ENCODE measurements at regions not wholly inside any gene's neighbourhood (a gene's known extent, or its start where the extent isn't known, plus 50 kb on each side); places are given as distances from the start of the nearest gene placed in this dataset.

- POLR2A ChIA-PET, result no interaction called here
- Mint-ChIP-seq H3K9me3 (peaks cover 0 to 2% (median 0%) of the 10 kb centered on the region in 9 donors), H3K4me3 (no peak overlapping the region), H3K27me3 (no peaks in the 10 kb centered on the region), H3K4me1 (peaks cover 0 to 7% (median 2%) of the 10 kb centered on the region in 4 donors), H3K27ac (no peak overlapping the region), H3K36me3 (no peaks in the 10 kb centered on the region)
- no peak for DNase-seq
- no peak for ATAC-seq
Measured at GRCh38 chr7:21367081-21367480, 60.8 kb upstream of the SP4 start.

GRCh38 chr7:21367537-21367936 lies 60.3 kb upstream of the SP4 start:
- DNase-seq, result no peak
- no peak for ATAC-seq
- POLR2A ChIA-PET, result no interaction called here
- peaks cover 0 to 2% (median 0%) of the 10 kb centered on the region in 9 donors for H3K9me3 Mint-ChIP-seq
- H3K27ac Mint-ChIP-seq, result no peak overlapping the region
- H3K4me3 Mint-ChIP-seq, result no peak overlapping the region
- peaks cover 0 to 7% (median 1%) of the 10 kb centered on the region in 4 donors for H3K4me1 Mint-ChIP-seq
- no peaks in the 10 kb centered on the region for H3K27me3 Mint-ChIP-seq
- H3K36me3 Mint-ChIP-seq, result no peaks in the 10 kb centered on the region

GRCh38 chr7:21368317-21368716 lies 59.6 kb upstream of the SP4 start:
- POLR2A ChIA-PET, result no interaction called here
- Mint-ChIP-seq H3K4me1 (peaks cover 0 to 7% (median 1%) of the 10 kb centered on the region in 4 donors), H3K36me3 (peaks cover 0 to 4% (median 4%) of the 10 kb centered on the region in 3 donors), H3K9me3 (peaks cover 0 to 4% (median 0%) of the 10 kb centered on the region in 9 donors), H3K4me3 (no peak overlapping the region), H3K27ac (no peak overlapping the region), H3K27me3 (no peaks in the 10 kb centered on the region)
- ATAC-seq (no peak), DNase-seq (no peak)

- H3K4me1 Mint-ChIP-seq, result peaks cover 0 to 7% (median 1%) of the 10 kb centered on the region in 4 donors
- H3K4me3 Mint-ChIP-seq, result no peak overlapping the region
- POLR2A ChIA-PET, result no interaction called here
- DNase-seq (no peak), ATAC-seq (no peak)
- peaks cover 0 to 4% (median 0%) of the 10 kb centered on the region in 9 donors for H3K9me3 Mint-ChIP-seq
- H3K27me3 Mint-ChIP-seq, result no peaks in the 10 kb centered on the region
- H3K27ac Mint-ChIP-seq, result no peak overlapping the region
- peaks cover 0 to 4% (median 4%) of the 10 kb centered on the region in 3 donors for H3K36me3 Mint-ChIP-seq
Measured at GRCh38 chr7:21370283-21370982, 57.5 kb upstream of the SP4 start.

- Mint-ChIP-seq H3K9me3 (peaks cover 0 to 6% (median 0%) of the 10 kb centered on the region in 9 donors), H3K36me3 (peaks cover 0 to 5% (median 4%) of the 10 kb centered on the region in 3 donors), H3K27me3 (no peaks in the 10 kb centered on the region), H3K27ac (no peak overlapping the region), H3K4me3 (no peak overlapping the region), H3K4me1 (peaks cover 0 to 5% (median 1%) of the 10 kb centered on the region in 4 donors)
- POLR2A ChIA-PET, result no interaction called here
- DNase-seq (no peak), ATAC-seq (no peak)
Measured at GRCh38 chr7:21371360-21371759, 56.5 kb upstream of the SP4 start.

GRCh38 chr7:21373031-21373430 lies 54.9 kb upstream of the SP4 start:
- POLR2A ChIA-PET, result no interaction called here

GRCh38 chr7:21374134-21374533 lies 53.7 kb upstream of the SP4 start:
- H3K9me3 Mint-ChIP-seq, result peaks cover 4 to 26% (median 14%) of the 10 kb centered on the region in 9 donors
- H3K27ac Mint-ChIP-seq, result no peak overlapping the region
- no peak overlapping the region for H3K4me3 Mint-ChIP-seq
- H3K36me3 Mint-ChIP-seq, result peaks cover 0 to 24% (median 12%) of the 10 kb centered on the region in 3 donors
- ATAC-seq (no peak), DNase-seq (no peak)
- no peaks in the 10 kb centered on the region for H3K27me3 Mint-ChIP-seq
- peaks cover 0 to 3% (median 0%) of the 10 kb centered on the region in 4 donors for H3K4me1 Mint-ChIP-seq
- POLR2A ChIA-PET, result no interaction called here

More at GRCh38 chr7:21373031-21373430, 54.9 kb upstream of the SP4 start:
- ATAC-seq, result no peak
- DNase-seq, result no peak
- Mint-ChIP-seq H3K27me3 (no peaks in the 10 kb centered on the region), H3K27ac (no peak overlapping the region), H3K4me3 (no peak overlapping the region), H3K4me1 (peaks cover 0 to 3% (median 0%) of the 10 kb centered on the region in 4 donors), H3K36me3 (peaks cover 0 to 20% (median 9%) of the 10 kb centered on the region in 3 donors), H3K9me3 (peaks cover 4 to 22% (median 14%) of the 10 kb centered on the region in 9 donors)

GRCh38 chr7:21377545-21377944 lies 50.3 kb upstream of the SP4 start:
- peaks cover 0 to 4% (median 2%) of the 10 kb centered on the region in 4 donors for H3K4me1 Mint-ChIP-seq
- no peak overlapping the region for H3K4me3 Mint-ChIP-seq
- DNase-seq (no peak), ATAC-seq (no peak)
- POLR2A ChIA-PET, result no interaction called here
- H3K27ac Mint-ChIP-seq, result no peak overlapping the region
- peaks cover 4 to 26% (median 14%) of the 10 kb centered on the region in 9 donors for H3K9me3 Mint-ChIP-seq
- H3K27me3 Mint-ChIP-seq, result no peaks in the 10 kb centered on the region
- H3K36me3 Mint-ChIP-seq, result peaks cover 0 to 24% (median 12%) of the 10 kb centered on the region in 3 donors
